Ishikawa (cell line): ENCODE measurements at regions not wholly inside any gene's neighbourhood (a gene's known extent, or its start where the extent isn't known, plus 50 kb on each side); places are given as distances from the start of the nearest gene placed in this dataset.

Experiments
- MAX ChIP-seq: IDR thresholded peaks from 2 replicates; pipeline ENCODE4 v1.6.1; 2012
- RAD21 ChIP-seq: IDR thresholded peaks from 2 replicates; pipeline ENCODE4 v1.6.1; 2012; ENCODE audit warnings: low read depth
- TAF1 ChIP-seq: IDR thresholded peaks from 2 replicates; pipeline ENCODE4 v1.6.1; 2012; ENCODE audit warnings: low read depth, mild to moderate bottlenecking

GRCh38 chr9:7561527-7562080 is 238.0 kb downstream of the DMAC1 start:
- TF ChIP-seq RAD21: no peak
- no peak for TF ChIP-seq MAX
- no peak for TF ChIP-seq TAF1
